NCI-H146 (cell line): ENCODE measurements at regions not wholly inside any gene's neighbourhood (a gene's known extent, or its start where the extent isn't known, plus 50 kb on each side); places are given as distances from the start of the nearest gene placed in this dataset.
A peak's percentile ranks its signal among the peaks of the same experiment; 100 is the strongest.

Experiments used
- DNase-seq: peaks from one replicate; lab custom pipeline; 2025; lab: John Stamatoyannopoulos, UW

DNA sequence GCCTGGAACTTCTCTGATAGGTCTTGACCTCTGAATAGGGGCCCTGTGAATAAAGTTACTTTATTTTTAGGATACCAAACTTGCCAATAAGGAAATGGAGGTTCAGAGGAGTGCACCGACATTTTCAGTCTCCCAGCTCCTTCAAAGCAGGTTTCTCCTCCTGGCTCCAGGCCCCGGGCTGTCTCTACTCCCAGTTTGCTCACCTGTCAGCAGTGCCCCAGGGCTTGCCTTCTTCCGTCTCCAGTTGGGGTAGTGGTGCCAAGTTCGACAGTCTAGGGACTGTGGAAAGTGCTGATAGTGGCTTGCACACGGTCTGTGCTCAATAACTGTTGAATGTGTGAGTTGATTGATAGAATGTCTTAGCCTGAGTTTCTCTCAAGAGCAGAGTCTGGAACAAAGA, 149.2 kb downstream of the ACTL8 start:
- DNase-seq = no peak

DNA sequence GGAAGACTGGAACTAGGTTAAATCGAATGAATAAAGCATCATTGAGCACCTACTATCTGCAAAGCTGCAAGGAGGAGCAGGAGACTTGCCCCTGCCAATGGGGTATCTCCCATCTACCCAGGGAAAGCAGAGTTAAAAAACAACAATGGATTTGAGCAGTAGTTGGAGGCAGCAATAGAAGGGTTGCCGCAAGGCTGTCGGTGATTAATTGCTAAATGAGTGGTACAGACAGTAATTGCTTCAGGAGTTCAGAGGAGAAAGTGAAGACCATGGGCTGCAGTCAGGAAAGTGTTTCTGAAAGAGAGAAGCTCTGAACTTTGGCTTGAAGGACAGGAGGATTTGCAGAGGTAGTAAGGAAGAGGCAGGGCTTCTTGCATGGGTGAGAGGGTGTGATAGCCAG, 152.9 kb downstream of the ACTL8 start:
- no peak for DNase-seq

GRCh38 chr1:17908945-17909344, 153.8 kb downstream of the ACTL8 start:
- no peak for DNase-seq

DNA sequence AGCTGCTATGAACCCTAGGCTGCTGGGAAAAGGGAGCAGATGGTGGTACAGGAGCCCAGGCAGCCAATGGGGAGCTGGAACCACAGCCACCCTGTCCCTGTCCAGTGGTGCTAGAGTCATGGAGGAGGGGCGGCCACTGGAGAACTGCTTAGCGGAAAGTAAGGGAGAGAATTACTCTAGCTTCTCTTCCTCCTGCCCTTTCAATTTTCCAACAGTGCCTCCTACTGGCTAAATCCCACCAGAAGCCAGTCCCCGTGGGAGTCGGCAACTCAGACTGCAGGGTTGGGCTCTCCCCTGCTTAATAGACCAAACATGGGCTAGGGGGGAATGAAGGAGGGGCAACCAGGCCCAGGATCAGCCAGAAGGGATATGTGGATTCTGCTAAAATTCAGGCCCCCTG, 154.5 kb downstream of the ACTL8 start:
- peak; percentile 1 for DNase-seq

GRCh38 chr1:17911791-17912190, 156.7 kb downstream of the ACTL8 start:
- no peak for DNase-seq

GRCh38 chr1:17912491-17912890, 157.4 kb downstream of the ACTL8 start:
- no peak for DNase-seq

GRCh38 chr1:17913326-17914115, 158.4 kb downstream of the ACTL8 start:
- DNase-seq = no peak

GRCh38 chr1:17914131-17914530, 159.0 kb downstream of the ACTL8 start:
- DNase-seq = no peak

GRCh38 chr1:17914987-17915386, 159.9 kb downstream of the ACTL8 start:
- no peak for DNase-seq

DNA sequence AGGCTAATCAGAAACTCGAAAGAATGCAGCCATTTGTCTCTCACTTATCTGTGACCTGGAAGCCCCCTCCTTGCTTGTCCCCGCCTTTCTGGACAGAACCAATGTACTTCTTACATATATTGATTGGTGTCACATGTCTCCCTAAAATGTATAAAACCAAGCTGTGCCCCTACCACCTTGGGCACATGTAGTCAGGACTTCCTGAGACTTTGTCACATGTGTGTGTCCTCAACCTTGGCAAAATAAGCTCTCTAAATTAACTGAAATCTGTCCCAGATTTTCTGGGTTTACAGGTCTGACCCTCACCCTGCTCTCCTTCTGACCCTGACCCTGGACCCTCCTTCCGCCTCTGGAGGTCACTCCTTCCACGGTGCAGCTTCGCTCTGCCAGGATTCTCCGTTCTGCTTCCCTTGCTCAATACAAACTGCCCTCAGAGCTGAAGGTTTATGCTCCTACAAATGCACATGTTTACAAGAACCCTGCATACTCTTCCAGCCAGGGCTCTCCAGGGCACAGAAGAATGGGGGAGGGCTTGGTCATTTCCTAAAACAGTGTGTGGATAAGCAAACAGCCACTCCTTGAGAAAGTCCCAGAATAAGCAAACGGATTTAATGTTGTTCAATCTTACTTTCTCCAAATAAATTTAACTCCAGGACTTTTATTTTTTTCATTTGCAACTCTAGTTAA, 160.5 kb downstream of the ACTL8 start:
- DNase-seq = no peak

DNA sequence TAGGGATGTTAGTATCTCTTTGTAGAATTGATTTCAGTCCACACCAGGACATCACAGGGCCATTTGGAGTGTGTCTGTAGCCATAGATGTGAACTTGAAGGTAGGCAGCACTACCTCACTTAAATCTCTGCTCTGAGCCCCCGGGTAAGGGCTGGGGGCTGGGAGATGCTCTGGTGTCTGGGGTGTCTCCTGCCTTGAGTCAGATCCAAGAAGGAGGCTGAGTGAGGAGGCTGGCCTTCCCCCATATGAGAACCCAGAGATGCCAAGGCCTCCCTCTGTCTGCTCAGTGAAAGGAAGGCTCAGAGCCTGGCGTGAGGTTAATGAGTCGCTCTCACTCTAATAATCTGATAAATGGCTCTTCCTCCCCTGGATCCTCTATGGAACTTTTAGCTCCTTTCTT, 161.6 kb downstream of the ACTL8 start:
- no peak for DNase-seq

DNA sequence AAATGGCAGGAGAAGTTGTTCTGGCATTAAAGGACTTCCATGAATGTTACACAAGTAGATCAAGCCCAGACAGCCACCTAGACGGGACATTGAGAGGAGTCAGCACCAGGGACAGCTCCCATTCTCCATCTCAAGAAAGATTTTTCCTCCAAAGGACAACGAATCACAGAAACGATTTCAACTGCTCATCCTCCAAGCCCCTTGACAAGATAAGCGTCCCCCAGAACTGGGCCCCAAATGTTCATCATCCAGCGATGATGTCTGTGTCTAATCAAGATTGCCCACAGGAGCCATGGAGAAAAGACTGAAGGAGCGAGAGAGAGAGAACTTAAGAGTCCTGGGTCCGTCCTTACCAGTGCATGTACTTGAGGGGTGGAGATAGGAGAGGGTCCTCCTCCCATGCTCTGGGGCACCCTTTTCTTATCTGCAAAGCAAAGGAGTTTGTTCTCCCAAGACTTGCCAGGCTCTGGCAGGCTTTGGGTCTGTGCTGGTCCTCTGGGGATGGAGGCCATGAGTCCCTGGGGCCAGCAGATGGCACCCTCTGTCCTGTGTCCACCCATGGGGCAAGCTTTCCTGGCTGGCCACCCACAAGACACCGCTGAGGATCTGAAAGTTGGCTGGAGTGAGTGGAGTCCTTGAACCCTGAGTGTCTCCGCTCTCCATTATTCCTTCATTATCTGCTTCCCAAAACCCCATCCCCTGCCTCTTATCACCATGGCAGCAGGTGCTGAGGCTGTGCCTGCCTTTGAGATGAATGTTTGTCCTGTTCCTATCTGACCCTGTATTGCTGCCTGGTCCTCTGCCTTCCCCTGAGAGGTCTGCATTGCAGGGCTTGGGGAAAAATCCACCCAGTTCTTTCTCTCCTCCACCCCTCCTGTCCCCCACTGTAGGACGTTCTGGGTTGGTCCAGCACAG, 164.6 kb downstream of the ACTL8 start:
- peak; percentile 5 for DNase-seq

DNA sequence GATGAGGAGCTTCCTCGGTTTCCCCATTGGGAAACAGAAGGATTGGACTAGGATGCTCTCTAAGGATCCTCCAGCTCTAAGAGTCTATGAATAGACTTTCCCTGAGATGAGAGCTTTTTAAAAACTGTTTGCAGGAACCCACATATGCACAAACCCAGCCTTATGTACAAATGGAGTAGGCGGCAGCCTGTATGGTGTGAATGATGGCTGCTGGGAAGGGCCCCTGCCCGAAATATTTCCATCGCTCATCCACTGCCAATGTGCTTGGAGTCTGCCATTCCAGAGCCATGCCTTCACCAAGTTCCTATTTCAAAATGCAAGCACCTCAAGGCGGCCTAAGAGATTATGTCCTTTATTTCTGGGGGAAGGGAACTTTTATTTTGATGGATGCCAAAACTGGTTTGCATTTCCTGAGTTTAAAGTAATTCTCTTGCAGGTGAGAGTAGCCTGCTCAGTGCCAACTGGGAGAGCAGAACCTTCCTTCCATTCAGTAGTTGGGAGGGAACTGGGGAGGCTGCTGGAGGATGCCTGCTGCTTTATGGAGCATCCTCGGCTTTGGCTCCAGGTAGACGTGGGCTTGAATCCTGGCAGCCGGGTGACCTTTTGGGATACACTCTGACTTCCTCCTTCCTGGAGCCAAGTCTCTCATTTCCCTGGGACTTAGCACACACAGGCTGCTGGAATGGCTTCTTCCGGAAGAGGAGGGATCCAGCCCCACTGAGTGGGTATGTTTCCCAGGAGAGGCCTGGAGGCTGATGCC, 165.9 kb downstream of the ACTL8 start:
- no peak for DNase-seq

GRCh38 chr1:17922833-17923232, 167.7 kb downstream of the ACTL8 start:
- DNase-seq = peak; percentile 4

GRCh38 chr1:17923666-17924065, 168.5 kb downstream of the ACTL8 start:
- no peak for DNase-seq

GRCh38 chr1:17924578-17924977, 169.4 kb downstream of the ACTL8 start:
- DNase-seq = no peak

DNA sequence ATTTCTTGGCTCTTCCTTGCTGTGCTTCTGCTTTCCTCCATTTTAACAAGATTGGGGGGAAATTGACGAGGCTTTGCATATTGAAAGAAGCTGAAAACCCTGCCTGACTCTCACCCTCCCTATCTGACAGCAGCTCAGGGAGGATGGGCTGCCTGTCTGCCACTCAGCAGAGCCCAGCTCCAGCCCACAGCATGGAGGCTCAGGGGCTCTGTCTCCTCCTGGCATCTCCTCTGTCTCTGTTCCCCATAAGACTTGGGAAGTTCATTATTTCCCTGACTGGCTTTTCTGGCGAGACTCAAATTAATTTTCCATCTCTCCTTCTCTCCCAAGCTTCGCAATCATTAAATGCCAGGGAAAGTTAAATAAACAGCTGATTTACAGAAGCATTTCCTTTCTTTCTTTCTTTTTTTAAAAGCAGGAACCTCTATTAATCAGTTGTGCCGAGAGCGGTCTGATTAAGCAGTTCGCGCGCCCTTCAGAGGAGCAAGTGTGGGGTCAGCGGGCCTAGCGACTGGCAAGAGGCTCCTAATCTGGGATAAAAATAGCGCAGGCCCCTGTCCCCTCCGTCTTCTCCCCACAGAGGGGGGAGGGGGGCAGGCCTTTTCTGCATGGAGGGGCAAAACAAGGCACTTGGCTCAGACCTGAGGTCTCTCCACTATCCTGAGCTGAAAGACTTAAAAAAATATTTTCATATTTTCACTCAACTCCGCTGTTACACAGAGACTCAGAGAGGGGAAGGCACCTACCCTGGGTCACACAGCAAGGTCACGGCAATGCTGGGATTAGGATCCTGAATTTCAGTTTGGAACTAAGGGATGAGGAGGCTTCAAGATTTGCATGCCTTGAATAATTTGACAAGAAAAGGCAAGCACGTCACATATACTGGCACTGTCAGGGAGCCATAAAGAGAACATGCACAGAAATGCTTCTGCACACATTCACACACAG, 170.4 kb downstream of the ACTL8 start:
- no peak for DNase-seq

DNA sequence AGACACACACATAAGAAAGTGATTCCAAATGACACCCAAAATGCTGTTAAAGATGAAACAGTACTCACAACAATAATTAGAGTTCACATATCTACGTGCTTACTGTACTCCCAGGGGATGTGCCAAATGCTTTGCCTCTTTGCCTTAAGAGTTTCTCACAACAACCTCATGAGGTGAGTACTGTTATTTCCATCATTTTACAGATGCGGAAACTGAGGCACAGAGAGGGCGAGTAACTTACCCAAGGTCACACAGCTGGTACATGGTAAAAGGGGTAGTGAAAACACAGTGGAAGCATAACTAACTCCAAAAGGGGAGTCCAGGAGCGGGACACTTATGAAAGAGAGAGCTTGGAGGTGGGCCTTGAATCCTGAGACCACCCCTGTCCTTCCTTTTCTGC, 171.8 kb downstream of the ACTL8 start:
- DNase-seq = no peak

DNA sequence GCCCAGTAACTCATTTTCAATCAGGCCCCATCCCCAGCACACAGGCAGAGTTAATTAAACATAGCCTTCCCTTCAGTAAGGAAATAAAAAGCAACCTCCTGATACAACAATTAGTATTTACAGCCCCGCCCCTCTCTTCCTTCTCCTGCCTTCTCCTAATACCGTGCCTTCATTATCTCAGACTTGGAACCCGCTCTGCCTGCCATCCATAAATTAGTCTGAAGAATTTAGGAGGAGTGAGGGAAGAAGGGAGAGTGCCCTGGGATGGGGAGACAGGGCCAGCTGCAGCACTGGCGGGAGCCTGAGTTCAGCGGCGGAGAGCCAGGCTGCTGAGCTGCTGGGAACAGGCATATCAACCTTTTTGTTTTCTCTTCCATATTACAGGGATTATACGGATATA, 172.8 kb downstream of the ACTL8 start:
- DNase-seq = no peak

GRCh38 chr1:17929224-17929623, 174.1 kb downstream of the ACTL8 start:
- DNase-seq = no peak

DNA sequence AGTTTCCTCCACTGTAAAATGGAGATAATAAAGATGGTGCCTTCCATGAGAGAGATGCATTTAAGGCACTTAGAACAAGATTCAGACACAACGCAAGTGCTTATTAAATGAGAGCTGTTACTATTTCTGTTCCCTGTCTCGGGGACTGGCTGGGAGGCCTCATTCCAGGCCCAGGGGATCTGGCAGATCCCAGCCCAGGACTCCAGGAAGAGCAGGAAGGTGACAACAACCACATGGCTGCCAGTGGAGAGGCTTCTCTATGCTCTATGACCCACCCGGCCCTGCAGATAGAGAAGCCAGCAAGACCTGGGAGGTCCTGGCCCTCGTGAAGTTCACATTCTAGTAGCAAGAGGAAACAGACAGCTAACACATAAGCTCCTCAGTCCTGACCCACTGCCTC, 175.5 kb downstream of the ACTL8 start:
- no peak for DNase-seq
